Panc1 (cell line): ENCODE measurements at regions not wholly inside any gene's neighbourhood (a gene's known extent, or its start where the extent isn't known, plus 50 kb on each side); places are given as distances from the start of the nearest gene placed in this dataset.

Source experiments
- ATAC-seq: fragments of 200-7000 bp; cut with Tn5 transposase; 2 replicates; pipeline ENCODE4 v1.9.1; 2020; ENCODE audit warnings: mild to moderate bottlenecking, moderate library complexity
- BruUV-seq: library from RNA; stranded (reverse); fragments of 400-500 nt; replicated peaks from 2 replicates; lab custom pipeline; 2021; lab: Mats Ljungman, UMichigan
- CTCF ChIA-PET: fragments of 300-600 bp; sonication (Branson Sonifier 250); formaldehyde crosslinking; loops from one replicate; lab custom pipeline; 2022; ENCODE audit warnings: antibody characterized with exemption; lab: Charles Lee
- POLR2A ChIA-PET: fragments of 300-600 bp; sonication (Branson Sonifier 250); formaldehyde crosslinking; loops from one replicate; lab custom pipeline; 2022; ENCODE audit warnings: antibody characterized with exemption; lab: Charles Lee
- DNase-seq: peaks from one replicate; pipeline ENCODE4 v3.0.0-alpha.2; 2010; ENCODE audit warnings: low read depth, low spot score
- H3K27ac ChIP-seq: 2 replicates; pipeline ENCODE4 v1.5.1; 2011; ENCODE audit warnings: mild to moderate bottlenecking, low read length, inconsistent platforms
- H3K27me3 ChIP-seq: fragments of 200-500 bp; sonication (Bioruptor generic); 2 replicates; pipeline ENCODE4 v1.6.0; 2014; ENCODE audit warnings: low read length, inconsistent platforms; ENCODE audit not compliant: control insufficient read depth, insufficient read depth
- H3K36me3 ChIP-seq: fragments of 200-500 bp; sonication (Bioruptor generic); 2 replicates; pipeline ENCODE4 v1.5.1; 2014; ENCODE audit warnings: inconsistent platforms, mild to moderate bottlenecking, low read length, moderate library complexity; ENCODE audit not compliant: control insufficient read depth, insufficient read depth
- H3K4me1 ChIP-seq: 2 replicates; pipeline ENCODE4 v1.5.1; 2011; ENCODE audit warnings: inconsistent platforms, mild to moderate bottlenecking, low read length, moderate library complexity; ENCODE audit not compliant: control insufficient read depth, insufficient read depth
- H3K4me3 ChIP-seq, 2 experiments: 2 replicates each; pipeline ENCODE4 v1.5.1; 2011 to 2012; ENCODE audit warnings: low read depth in 2 of 2, low read length in 2 of 2, mild to moderate bottlenecking in 2 of 2, inconsistent platforms in 1 of 2, moderate library complexity in 1 of 2
- H3K9me3 ChIP-seq: fragments of 200-500 bp; sonication (Bioruptor generic); 2 replicates; pipeline ENCODE4 v1.5.1; 2014; ENCODE audit warnings: low read depth, mild to moderate bottlenecking, inconsistent platforms, low read length, moderate library complexity; ENCODE audit not compliant: control insufficient read depth, insufficient read depth
- CTCF ChIP-seq: fragments of 450-650 bp; IDR thresholded peaks from 2 replicates; pipeline ENCODE4 v1.5.1; 2017; ENCODE audit warnings: mild to moderate bottlenecking
- POLR2AphosphoS5 ChIP-seq: IDR thresholded peaks from 2 replicates; pipeline ENCODE4 v1.6.1; 2012; ENCODE audit warnings: mild to moderate bottlenecking, low read depth, low read length, moderate library complexity
- SIN3A ChIP-seq: IDR thresholded peaks from 2 replicates; pipeline ENCODE4 v1.6.1; 2012; ENCODE audit warnings: low read depth, mild to moderate bottlenecking, low read length, moderate library complexity, borderline replicate concordance; ENCODE audit not compliant: insufficient read depth
- TCF7L2 ChIP-seq: IDR thresholded peaks from 2 replicates; pipeline ENCODE4 v1.6.1; 2011; ENCODE audit warnings: mild to moderate bottlenecking, low read depth, low read length, inconsistent platforms
- in situ Hi-C: cut with HindIII; loops from 2 replicates; pipeline ENCODE4 v1.10.0; 2016; ENCODE audit warnings: low sequenced_read_pairs, low pct_unique_long_range_greater_than_20kb
- intact Hi-C: fragments of 100-400 bp; cut with micrococcal nuclease; formaldehyde crosslinking; loops from one replicate; pipeline ENCODE4 v1.10.0; 2022; ENCODE audit not compliant: unreplicated experiment
- TF ChIP-seq, protein P1 (sequence below), 2 experiments: IDR thresholded peaks; 2 replicates each; pipeline ENCODE4 v1.6.1; 2011 to 2012; ENCODE audit warnings: low read depth in 2 of 2, control low read depth in 1 of 2, low read length in 1 of 2, mild to moderate bottlenecking in 1 of 2, moderate library complexity in 1 of 2; ENCODE audit not compliant: insufficient read depth in 1 of 2

GRCh38 chr21:43268086-43268803 is 99.4 kb downstream of the CRYAA start:
- BruUV-seq, result no TSS peak
- intact Hi-C loops, result no loop called here
- H3K9me3 ChIP-seq, result no peaks in the 10 kb centered on the region
- no peak for DNase-seq
- ChIA-PET POLR2A (no interaction called here), CTCF (no interaction called here)
- TF ChIP-seq TCF7L2 (no peak), SIN3A (no peak), CTCF (no peak), POLR2AphosphoS5 (no peak)
- TF ChIP-seq, protein P1, sequence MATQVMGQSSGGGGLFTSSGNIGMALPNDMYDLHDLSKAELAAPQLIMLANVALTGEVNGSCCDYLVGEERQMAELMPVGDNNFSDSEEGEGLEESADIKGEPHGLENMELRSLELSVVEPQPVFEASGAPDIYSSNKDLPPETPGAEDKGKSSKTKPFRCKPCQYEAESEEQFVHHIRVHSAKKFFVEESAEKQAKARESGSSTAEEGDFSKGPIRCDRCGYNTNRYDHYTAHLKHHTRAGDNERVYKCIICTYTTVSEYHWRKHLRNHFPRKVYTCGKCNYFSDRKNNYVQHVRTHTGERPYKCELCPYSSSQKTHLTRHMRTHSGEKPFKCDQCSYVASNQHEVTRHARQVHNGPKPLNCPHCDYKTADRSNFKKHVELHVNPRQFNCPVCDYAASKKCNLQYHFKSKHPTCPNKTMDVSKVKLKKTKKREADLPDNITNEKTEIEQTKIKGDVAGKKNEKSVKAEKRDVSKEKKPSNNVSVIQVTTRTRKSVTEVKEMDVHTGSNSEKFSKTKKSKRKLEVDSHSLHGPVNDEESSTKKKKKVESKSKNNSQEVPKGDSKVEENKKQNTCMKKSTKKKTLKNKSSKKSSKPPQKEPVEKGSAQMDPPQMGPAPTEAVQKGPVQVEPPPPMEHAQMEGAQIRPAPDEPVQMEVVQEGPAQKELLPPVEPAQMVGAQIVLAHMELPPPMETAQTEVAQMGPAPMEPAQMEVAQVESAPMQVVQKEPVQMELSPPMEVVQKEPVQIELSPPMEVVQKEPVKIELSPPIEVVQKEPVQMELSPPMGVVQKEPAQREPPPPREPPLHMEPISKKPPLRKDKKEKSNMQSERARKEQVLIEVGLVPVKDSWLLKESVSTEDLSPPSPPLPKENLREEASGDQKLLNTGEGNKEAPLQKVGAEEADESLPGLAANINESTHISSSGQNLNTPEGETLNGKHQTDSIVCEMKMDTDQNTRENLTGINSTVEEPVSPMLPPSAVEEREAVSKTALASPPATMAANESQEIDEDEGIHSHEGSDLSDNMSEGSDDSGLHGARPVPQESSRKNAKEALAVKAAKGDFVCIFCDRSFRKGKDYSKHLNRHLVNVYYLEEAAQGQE (IDR thresholded peaks at IDR 0.05; ENCODE audit: insufficient read depth in 1 of 2, low read depth in 2 of 2, low read length in 1 of 2), result no peak
- in situ Hi-C loops, result no loop called here
- no peaks in the 10 kb centered on the region for H3K36me3 ChIP-seq
- no peak for ATAC-seq
- no peak overlapping the region for H3K27ac ChIP-seq
- H3K4me3 ChIP-seq, result no peak overlapping the region
- H3K4me1 ChIP-seq, result no peaks in the 10 kb centered on the region
- no peaks in the 10 kb centered on the region for H3K27me3 ChIP-seq

DNA sequence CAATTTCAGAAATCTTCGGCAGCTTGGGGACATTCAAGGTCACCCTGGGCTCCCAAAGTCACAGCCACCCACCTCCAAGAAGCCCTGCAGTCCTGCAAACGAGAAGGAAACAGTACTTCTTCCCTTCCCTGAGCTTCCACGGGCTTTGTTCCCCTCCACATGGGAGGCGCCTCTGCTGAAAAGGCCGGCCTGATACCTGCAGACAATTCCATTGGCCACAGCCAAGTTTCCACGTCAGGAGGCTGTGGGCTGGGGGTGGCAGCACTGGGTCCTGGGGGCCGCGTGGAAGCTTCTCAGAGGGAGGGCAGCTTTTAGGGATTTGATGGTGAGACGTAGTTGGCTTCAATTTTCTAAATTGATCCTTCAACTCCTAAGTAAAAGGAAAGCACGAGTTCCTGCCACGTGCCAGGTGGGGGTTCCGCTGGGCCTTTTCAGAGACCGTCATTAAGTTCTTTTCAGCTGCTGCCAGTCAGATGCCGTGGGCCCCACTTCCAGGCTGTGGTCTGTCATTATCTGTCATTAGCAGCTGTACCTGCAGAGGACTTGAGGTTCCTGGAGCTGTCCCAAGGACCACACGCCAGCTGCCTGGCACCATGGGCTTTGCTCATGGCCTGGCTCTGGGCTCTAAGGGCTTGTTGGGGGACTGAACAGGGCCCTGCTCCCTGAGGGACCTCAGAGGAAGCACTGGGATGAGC is 98.7 kb downstream of the CRYAA start:
- CTCF ChIA-PET, result no interaction called here
- Histone ChIP-seq H3K27ac (no peak overlapping the region), H3K4me1 (no peaks in the 10 kb centered on the region), H3K9me3 (no peaks in the 10 kb centered on the region), H3K4me3 (no peak overlapping the region), H3K36me3 (no peaks in the 10 kb centered on the region), H3K27me3 (no peaks in the 10 kb centered on the region)
- in situ Hi-C loops, result no loop called here
- ATAC-seq (no peak), DNase-seq (no peak)
- POLR2A ChIA-PET, result no interaction called here
- no peak for TF ChIP-seq POLR2AphosphoS5
- intact Hi-C loops, result no loop called here
- BruUV-seq, result no TSS peak

- Histone ChIP-seq H3K9me3 (no peaks in the 10 kb centered on the region), H3K27ac (no peak overlapping the region), H3K4me3 (no peak overlapping the region), H3K4me1 (no peaks in the 10 kb centered on the region), H3K27me3 (no peaks in the 10 kb centered on the region), H3K36me3 (no peaks in the 10 kb centered on the region)
- DNase-seq (no peak), ATAC-seq (no peak)
- ChIA-PET CTCF (no interaction called here), POLR2A (interaction anchor here (0.6 kb wide), 1 partner anchor 519 kb away, joined by 5 read pairs; no protein-coding TSS in a partner anchor)
- no TSS peak for BruUV-seq
- in situ Hi-C loops, result no loop called here
- TF ChIP-seq TCF7L2 (no peak), CTCF (no peak), SIN3A (no peak), POLR2AphosphoS5 (no peak)
- TF ChIP-seq, protein P1 (IDR thresholded peaks at IDR 0.05; ENCODE audit: insufficient read depth in 1 of 2, low read depth in 2 of 2, low read length in 1 of 2), result no peak
- intact Hi-C loops, result no loop called here
Measured at GRCh38 chr21:43266534-43266933, 97.7 kb downstream of the CRYAA start.
